HEK293 (cell line): ENCODE measurements at regions not wholly inside any gene's neighbourhood (a gene's known extent, or its start where the extent isn't known, plus 50 kb on each side); places are given as distances from the start of the nearest gene placed in this dataset.

Source experiments
- CTCF ChIA-PET: fragments of 350-600 bp; formaldehyde crosslinking; extraction: SDS; loops from one replicate; lab custom pipeline; 2021; ENCODE audit warnings: antibody characterized with exemption; lab: Yijun Ruan, JAX
- POLR2A ChIA-PET: fragments of 300-600 bp; formaldehyde crosslinking; extraction: SDS; loops from one replicate; lab custom pipeline; 2020; ENCODE audit warnings: antibody characterized with exemption, inconsistent platforms; lab: Yijun Ruan, JAX
- H3K27ac ChIP-seq: fragments of 200-500 bp; sonication (Bioruptor generic); 2 replicates; pipeline ENCODE4 v1.5.1; 2014; ENCODE audit warnings: low read depth, low read length, control low read depth, inconsistent platforms; ENCODE audit errors: extremely low read depth
- H3K36me3 ChIP-seq, 2 experiments: fragments of 200-500 bp in 1 of 2; sonication (Bioruptor generic) in 1 of 2; 1 replicate in 1 of 2; 2 replicates in 1 of 2; pipeline ENCODE4 v1.5.1; 2014 to 2017; ENCODE audit warnings: inconsistent platforms in 2 of 2, low read length in 2 of 2; ENCODE audit not compliant: control insufficient read depth in 2 of 2, insufficient read depth in 1 of 2
- H3K4me1 ChIP-seq: fragments of 200-500 bp; sonication (Bioruptor generic); 2 replicates; pipeline ENCODE4 v1.5.1; 2014; ENCODE audit warnings: mild to moderate bottlenecking, low read length, inconsistent platforms; ENCODE audit not compliant: control insufficient read depth, insufficient read depth
- H3K4me3 ChIP-seq: 2 replicates; pipeline ENCODE4 v1.5.1; 2011; ENCODE audit warnings: low read depth, mild to moderate bottlenecking, control low read depth, low read length, moderate library complexity
- H3K9me3 ChIP-seq: fragments of 200-500 bp; sonication (Bioruptor generic); 2 replicates; pipeline ENCODE4 v1.5.1; 2014; ENCODE audit warnings: low read depth, low read length, inconsistent platforms; ENCODE audit not compliant: control insufficient read depth, insufficient read depth
- GLI4 ChIP-seq: fragments of 450-650 bp; formaldehyde crosslinking; IDR thresholded peaks from 2 replicates; pipeline ENCODE4 v1.5.1; 2016; ENCODE audit warnings: missing biosample characterization, missing genetic modification characterization
- KLF9 ChIP-seq: fragments of 450-650 bp; formaldehyde crosslinking; IDR thresholded peaks from 2 replicates; pipeline ENCODE4 v1.5.1; 2016; ENCODE audit warnings: missing biosample characterization, missing genetic modification characterization, low read depth
- MZF1 ChIP-seq: fragments of 450-650 bp; formaldehyde crosslinking; IDR thresholded peaks from 2 replicates; pipeline ENCODE4 v1.5.1; 2017; ENCODE audit warnings: missing biosample characterization, missing genetic modification characterization, borderline replicate concordance
- SP2 ChIP-seq: fragments of 450-650 bp; formaldehyde crosslinking; IDR thresholded peaks from 2 replicates; pipeline ENCODE4 v1.5.1; 2016; ENCODE audit warnings: missing biosample characterization, missing genetic modification characterization
- TSHZ1 ChIP-seq: fragments of 450-650 bp; formaldehyde crosslinking; IDR thresholded peaks from 2 replicates; pipeline ENCODE4 v1.5.1; 2016; ENCODE audit warnings: missing biosample characterization, missing genetic modification characterization, borderline replicate concordance
- ZFP69B ChIP-seq: fragments of 450-650 bp; formaldehyde crosslinking; IDR thresholded peaks from 2 replicates; pipeline ENCODE4 v1.5.1; 2016; ENCODE audit warnings: missing biosample characterization, missing genetic modification characterization
- ZNF112 ChIP-seq: fragments of 450-650 bp; formaldehyde crosslinking; IDR thresholded peaks from 2 replicates; pipeline ENCODE4 v1.5.0; 2017; ENCODE audit warnings: missing biosample characterization, missing genetic modification characterization
- ZNF121 ChIP-seq: fragments of 450-650 bp; formaldehyde crosslinking; IDR thresholded peaks from 2 replicates; pipeline ENCODE4 v1.5.1; 2016; ENCODE audit warnings: missing biosample characterization, missing genetic modification characterization
- ZNF146 ChIP-seq: fragments of 450-650 bp; formaldehyde crosslinking; IDR thresholded peaks from 2 replicates; pipeline ENCODE4 v1.5.1; 2016; ENCODE audit warnings: missing biosample characterization, missing genetic modification characterization
- ZNF23 ChIP-seq: fragments of 450-650 bp; formaldehyde crosslinking; IDR thresholded peaks from 2 replicates; pipeline ENCODE4 v1.5.1; 2016; ENCODE audit warnings: missing biosample characterization, missing genetic modification characterization, borderline replicate concordance
- ZNF24 ChIP-seq: fragments of 450-650 bp; formaldehyde crosslinking; IDR thresholded peaks from 2 replicates; pipeline ENCODE4 v1.5.1; 2016; ENCODE audit warnings: missing biosample characterization, missing genetic modification characterization
- ZNF311 ChIP-seq: fragments of 450-650 bp; formaldehyde crosslinking; IDR thresholded peaks from 2 replicates; pipeline ENCODE4 v1.5.1; 2017; ENCODE audit warnings: missing biosample characterization, missing genetic modification characterization, borderline replicate concordance
- ZNF324 ChIP-seq: fragments of 450-650 bp; formaldehyde crosslinking; IDR thresholded peaks from 2 replicates; pipeline ENCODE4 v1.5.1; 2016; ENCODE audit warnings: missing biosample characterization, missing genetic modification characterization
- ZNF433 ChIP-seq: fragments of 450-650 bp; formaldehyde crosslinking; IDR thresholded peaks from 2 replicates; pipeline ENCODE4 v1.5.1; 2016; ENCODE audit warnings: missing biosample characterization, missing genetic modification characterization, low read depth
- ZNF449 ChIP-seq: fragments of 450-650 bp; formaldehyde crosslinking; IDR thresholded peaks from 2 replicates; pipeline ENCODE4 v1.5.1; 2017; ENCODE audit warnings: missing biosample characterization, mild to moderate bottlenecking, missing genetic modification characterization, moderate library complexity
- ZNF561 ChIP-seq: fragments of 450-650 bp; IDR thresholded peaks from 2 replicates; pipeline ENCODE4 v1.5.1; 2018; ENCODE audit warnings: missing biosample characterization, missing genetic modification characterization, borderline replicate concordance
- ZNF600 ChIP-seq: fragments of 450-650 bp; formaldehyde crosslinking; IDR thresholded peaks from 2 replicates; pipeline ENCODE4 v1.5.1; 2016; ENCODE audit warnings: missing biosample characterization, missing genetic modification characterization
- ZNF639 ChIP-seq: fragments of 450-650 bp; formaldehyde crosslinking; IDR thresholded peaks from 2 replicates; pipeline ENCODE4 v1.5.1; 2016; ENCODE audit warnings: missing biosample characterization, missing genetic modification characterization
- ZNF830 ChIP-seq: fragments of 450-650 bp; IDR thresholded peaks from 2 replicates; pipeline ENCODE4 v1.5.0; 2018; ENCODE audit warnings: missing biosample characterization, missing genetic modification characterization, low read depth, mild to moderate bottlenecking, moderate library complexity

- TF ChIP-seq ZNF639 (tag by site-specific recombination), result no peak
- TF ChIP-seq ZNF121 (tag by site-specific recombination), result no peak
- TF ChIP-seq KLF9 (tag by site-specific recombination), result no peak
- no peak for TF ChIP-seq ZNF830 (tag by site-specific recombination)
- no peak for TF ChIP-seq MZF1 (tag by site-specific recombination)
- TF ChIP-seq SP2 (tag by site-specific recombination), result no peak
- no peak for TF ChIP-seq GLI4
- no peak for TF ChIP-seq ZNF600 (tag by site-specific recombination)
Measured at GRCh38 chr5:82802954-82803353, 274.2 kb downstream of the TMEM167A start (continued).

GRCh38 chr5:82800826-82801225 is 276.4 kb downstream of the TMEM167A start:
- Histone ChIP-seq H3K4me3 (no peak overlapping the region), H3K4me1 (no peaks in the 10 kb centered on the region), H3K9me3 (no peaks in the 10 kb centered on the region), H3K27ac (no peak overlapping the region), H3K36me3 (no peaks in the 10 kb centered on the region)
- ChIA-PET CTCF (no interaction called here), POLR2A (no interaction called here)
- TF ChIP-seq ZNF433 (no peak), ZNF24 (tag by site-specific recombination) (no peak), TSHZ1 (tag by site-specific recombination) (no peak), ZNF449 (no peak), ZNF639 (tag by site-specific recombination) (no peak), ZNF561 (tag by site-specific recombination) (no peak), ZNF146 (tag by site-specific recombination) (no peak), ZNF311 (tag by site-specific recombination) (no peak)

- TF ChIP-seq ZNF324 (tag by site-specific recombination), result no peak
- no peak for TF ChIP-seq ZNF23 (tag by site-specific recombination)
- no peak for TF ChIP-seq ZFP69B
- no peak for TF ChIP-seq ZNF112 (tag by site-specific recombination)
- POLR2A ChIA-PET, result no interaction called here
- CTCF ChIA-PET, result interaction anchor here (0.6 kb wide), 1 partner anchor 476 kb away, joined by 3 read pairs; no protein-coding TSS in a partner anchor
Measured at GRCh38 chr5:82799361-82800077, 277.7 kb downstream of the TMEM167A start.

More at GRCh38 chr5:82799361-82800077, 277.7 kb downstream of the TMEM167A start:
- no peak overlapping the region for H3K4me3 ChIP-seq
- no peaks in the 10 kb centered on the region for H3K9me3 ChIP-seq
- H3K27ac ChIP-seq, result no peak overlapping the region
- H3K4me1 ChIP-seq, result no peaks in the 10 kb centered on the region
- H3K36me3 ChIP-seq, result no peaks in the 10 kb centered on the region
